IPS DF 6.9 (cell line): ENCODE measurements at regions not wholly inside any gene's neighbourhood (a gene's known extent, or its start where the extent isn't known, plus 50 kb on each side); places are given as distances from the start of the nearest gene placed in this dataset.

Experiments used
- DNase-seq: peaks from one replicate; pipeline ENCODE4 v3.0.0-alpha.2; 2013; ENCODE audit warnings: low read depth, low spot score
- H3K27ac ChIP-seq: one replicate; pipeline ENCODE4 v1.5.1; 2013; ENCODE audit warnings: low read length, control low read depth
- H3K27me3 ChIP-seq: 2 replicates; pipeline ENCODE4 v1.6.1; 2013; ENCODE audit warnings: mild to moderate bottlenecking, low read length; ENCODE audit not compliant: control insufficient read depth, insufficient read depth
- H3K36me3 ChIP-seq: 2 replicates; pipeline ENCODE4 v1.6.1; 2013; ENCODE audit warnings: low read length; ENCODE audit not compliant: control insufficient read depth, insufficient read depth
- H3K4me1 ChIP-seq: 2 replicates; pipeline ENCODE4 v1.6.1; 2013; ENCODE audit warnings: low read length; ENCODE audit not compliant: control insufficient read depth, insufficient read depth
- H3K4me3 ChIP-seq: 2 replicates; pipeline ENCODE4 v1.5.1; 2013; ENCODE audit warnings: mild to moderate bottlenecking, low read length
- H3K9me3 ChIP-seq: 2 replicates; pipeline ENCODE4 v1.6.1; 2013; ENCODE audit warnings: low read length, inconsistent platforms; ENCODE audit not compliant: control insufficient read depth, insufficient read depth
- WGBS: extraction: QIAGEN DNeasy Blood & Tissue Kit; methylation state at CpG from one replicate; pipeline ENCODE4 v1.1.7; 2013; ENCODE audit warnings: mixed read lengths, missing lambda C conversion rate; ENCODE audit not compliant: insufficient read length, insufficient coverage; 5-methylcytosine and 5-hydroxymethylcytosine counted together

GRCh38 chr22:17269607-17270261 lies 50.5 kb upstream of the ADA2 start:
- no CpG with 5 or more reads among the region's 14 CpGs for WGBS
- Histone ChIP-seq H3K36me3 (no peaks in the 10 kb centered on the region), H3K4me3 (no peak overlapping the region), H3K27me3 (no peaks in the 10 kb centered on the region), H3K9me3 (no peaks in the 10 kb centered on the region), H3K27ac (no peak overlapping the region), H3K4me1 (peaks cover 13% of the 10 kb centered on the region; the same call in 1 of the 2 replicates)
- no peak for DNase-seq

DNA sequence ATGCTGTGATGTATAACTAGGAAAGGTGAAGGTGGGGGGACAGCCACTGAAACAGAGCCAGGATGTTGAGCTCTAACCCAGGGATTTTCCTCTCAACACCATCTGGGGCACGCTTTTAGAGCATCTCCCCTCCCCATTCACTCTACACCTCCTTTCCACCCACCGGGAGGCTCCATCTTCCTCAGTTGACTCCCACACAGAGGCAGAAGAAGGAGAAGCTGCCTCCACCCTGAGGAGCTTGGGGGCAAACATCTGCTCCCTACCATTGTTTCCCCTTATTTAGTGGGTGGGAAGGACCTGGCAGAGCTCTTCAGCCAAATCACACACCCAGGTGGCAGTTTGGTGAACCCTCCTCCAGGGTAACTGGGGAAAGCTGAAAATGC lies 50.0 kb upstream of the ADA2 start:
- no peak overlapping the region for H3K27ac ChIP-seq
- no peak overlapping the region for H3K4me3 ChIP-seq
- no CpG with 5 or more reads among the region's 2 CpGs for WGBS
- no peaks in the 10 kb centered on the region for H3K36me3 ChIP-seq
- no peaks in the 10 kb centered on the region for H3K9me3 ChIP-seq
- no peaks in the 10 kb centered on the region for H3K27me3 ChIP-seq
- peaks cover 13% of the 10 kb centered on the region; the same call in 1 of the 2 replicates for H3K4me1 ChIP-seq
- DNase-seq: no peak
